Effector memory CD8-positive, alpha-beta T cell (primary cell): ENCODE measurements at regions not wholly inside any gene's neighbourhood (a gene's known extent, or its start where the extent isn't known, plus 50 kb on each side); places are given as distances from the start of the nearest gene placed in this dataset.

Experiments
- ATAC-seq: fragments of 150-1000 bp; cut with Tn5 transposase; replicated peaks from 2 replicates; pipeline ENCODE4 v1.10.0; 2021; ENCODE audit warnings: mild to moderate bottlenecking, moderate library complexity
- DNase-seq, 3 experiments: peaks; one replicate each; pipeline ENCODE4 v3.0.0; 2021
- H3K27ac Mint-ChIP-seq, 2 donors: one replicate each; pipeline ENCODE4 v1.8.0; 2022; ENCODE audit warnings: mild to moderate bottlenecking in 2 of 2, mixed read lengths in 2 of 2, moderate library complexity in 2 of 2
- H3K27me3 Mint-ChIP-seq, 2 donors: one replicate each; pipeline ENCODE4 v1.8.0; 2022; ENCODE audit warnings: mixed read lengths in 2 of 2
- H3K36me3 Mint-ChIP-seq: one replicate; pipeline ENCODE4 v1.8.0; 2022; ENCODE audit warnings: mild to moderate bottlenecking, moderate library complexity, mixed read lengths; ENCODE audit not compliant: insufficient read depth
- H3K4me1 Mint-ChIP-seq, 2 donors: one replicate each; pipeline ENCODE4 v1.8.0; 2022; ENCODE audit warnings: low read depth in 2 of 2, mixed read lengths in 2 of 2
- H3K4me3 Mint-ChIP-seq, 2 donors: one replicate each; pipeline ENCODE4 v1.8.0; 2022; ENCODE audit warnings: mild to moderate bottlenecking in 2 of 2, mixed read lengths in 2 of 2, moderate library complexity in 2 of 2
- H3K9me3 Mint-ChIP-seq, 2 donors: one replicate each; pipeline ENCODE4 v1.8.0; 2022; ENCODE audit warnings: mixed read lengths in 2 of 2

DNA sequence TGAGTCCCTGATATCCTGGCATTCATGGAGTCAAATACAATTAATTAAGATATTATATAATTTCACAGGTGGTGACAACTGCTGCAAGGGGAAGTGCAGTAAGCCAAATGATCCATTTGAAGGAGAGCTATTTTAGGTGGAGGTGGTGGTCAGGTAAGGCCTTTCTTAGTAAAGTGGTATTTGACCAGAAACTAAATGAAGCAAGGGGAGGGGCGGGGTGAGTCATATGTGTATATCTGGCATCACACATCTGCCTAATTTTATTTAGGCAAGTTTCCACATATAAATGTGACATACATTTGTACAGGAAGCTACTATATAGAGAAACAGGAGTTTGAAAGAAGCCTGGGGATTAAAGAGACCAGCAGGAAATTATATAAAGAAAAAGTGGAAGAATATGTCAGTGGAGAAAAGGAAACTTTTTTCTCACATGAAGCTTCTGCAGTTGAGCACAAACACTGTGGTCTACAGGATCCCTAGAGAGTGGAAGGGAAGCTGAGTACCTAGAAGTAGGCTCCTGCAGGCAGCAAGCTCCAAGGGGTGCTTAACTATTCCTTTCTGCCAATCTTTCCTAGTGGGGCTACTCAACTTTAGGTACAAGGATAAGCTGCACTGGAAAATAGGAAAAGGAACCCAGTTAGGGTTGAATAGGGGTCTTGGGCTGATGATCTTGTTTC lies 99.6 kb downstream of the OGFRL1 start:
- Mint-ChIP-seq H3K4me1 (no peaks in the 10 kb centered on the region), H3K27ac (no peak overlapping the region), H3K27me3 (peaks cover 9 to 22% of the 10 kb centered on the region in 2 donors), H3K4me3 (no peak overlapping the region), H3K36me3 (no peaks in the 10 kb centered on the region), H3K9me3 (no peaks in the 10 kb centered on the region)
- no peak for ATAC-seq
- no peak for DNase-seq

GRCh38 chr6:71388856-71389527 lies 100.4 kb downstream of the OGFRL1 start:
- Mint-ChIP-seq H3K4me3 (no peak overlapping the region), H3K27ac (no peak overlapping the region), H3K4me1 (no peaks in the 10 kb centered on the region), H3K27me3 (peaks cover 9 to 22% of the 10 kb centered on the region in 2 donors), H3K36me3 (no peaks in the 10 kb centered on the region), H3K9me3 (no peaks in the 10 kb centered on the region)
- DNase-seq (no peak), ATAC-seq (no peak)

GRCh38 chr6:71391126-71391525 lies 102.5 kb downstream of the OGFRL1 start:
- DNase-seq (no peak), ATAC-seq (no peak)
- Mint-ChIP-seq H3K27ac (no peak overlapping the region), H3K36me3 (no peaks in the 10 kb centered on the region), H3K27me3 (peaks cover 9 to 22% of the 10 kb centered on the region in 2 donors), H3K9me3 (no peaks in the 10 kb centered on the region), H3K4me3 (no peak overlapping the region), H3K4me1 (no peaks in the 10 kb centered on the region)

GRCh38 chr6:71392276-71392675 lies 103.7 kb downstream of the OGFRL1 start:
- no peaks in the 10 kb centered on the region for H3K9me3 Mint-ChIP-seq
- no peak overlapping the region for H3K4me3 Mint-ChIP-seq
- DNase-seq (no peak), ATAC-seq (no peak)
- H3K27ac Mint-ChIP-seq: no peak overlapping the region
- no peaks in the 10 kb centered on the region for H3K4me1 Mint-ChIP-seq
- no peaks in the 10 kb centered on the region for H3K36me3 Mint-ChIP-seq
- peaks cover 9 to 22% of the 10 kb centered on the region in 2 donors for H3K27me3 Mint-ChIP-seq

GRCh38 chr6:71393471-71393870 lies 104.9 kb downstream of the OGFRL1 start:
- Mint-ChIP-seq H3K4me1 (no peaks in the 10 kb centered on the region), H3K27ac (no peak overlapping the region), H3K36me3 (no peaks in the 10 kb centered on the region), H3K4me3 (no peak overlapping the region), H3K27me3 (peaks cover 9 to 22% of the 10 kb centered on the region in 2 donors), H3K9me3 (no peaks in the 10 kb centered on the region)
- no peak for ATAC-seq
- DNase-seq: no peak

- H3K36me3 Mint-ChIP-seq: no peaks in the 10 kb centered on the region
- no peaks in the 10 kb centered on the region for H3K9me3 Mint-ChIP-seq
- no peak overlapping the region for H3K4me3 Mint-ChIP-seq
- DNase-seq (no peak), ATAC-seq (no peak)
- H3K4me1 Mint-ChIP-seq: no peaks in the 10 kb centered on the region
- H3K27me3 Mint-ChIP-seq: peaks cover 9 to 20% of the 10 kb centered on the region in 2 donors
- no peak overlapping the region for H3K27ac Mint-ChIP-seq
These were observed 105.4 kb downstream of the OGFRL1 start for GRCh38 chr6:71393981-71394432.

- DNase-seq (no peak), ATAC-seq (no peak)
- Mint-ChIP-seq H3K27me3 (peaks cover 9 to 14% of the 10 kb centered on the region in 2 donors), H3K36me3 (no peaks in the 10 kb centered on the region), H3K27ac (no peak overlapping the region), H3K9me3 (no peaks in the 10 kb centered on the region), H3K4me1 (no peaks in the 10 kb centered on the region), H3K4me3 (no peak overlapping the region)
These were observed 106.3 kb downstream of the OGFRL1 start for GRCh38 chr6:71394926-71395325.

DNA sequence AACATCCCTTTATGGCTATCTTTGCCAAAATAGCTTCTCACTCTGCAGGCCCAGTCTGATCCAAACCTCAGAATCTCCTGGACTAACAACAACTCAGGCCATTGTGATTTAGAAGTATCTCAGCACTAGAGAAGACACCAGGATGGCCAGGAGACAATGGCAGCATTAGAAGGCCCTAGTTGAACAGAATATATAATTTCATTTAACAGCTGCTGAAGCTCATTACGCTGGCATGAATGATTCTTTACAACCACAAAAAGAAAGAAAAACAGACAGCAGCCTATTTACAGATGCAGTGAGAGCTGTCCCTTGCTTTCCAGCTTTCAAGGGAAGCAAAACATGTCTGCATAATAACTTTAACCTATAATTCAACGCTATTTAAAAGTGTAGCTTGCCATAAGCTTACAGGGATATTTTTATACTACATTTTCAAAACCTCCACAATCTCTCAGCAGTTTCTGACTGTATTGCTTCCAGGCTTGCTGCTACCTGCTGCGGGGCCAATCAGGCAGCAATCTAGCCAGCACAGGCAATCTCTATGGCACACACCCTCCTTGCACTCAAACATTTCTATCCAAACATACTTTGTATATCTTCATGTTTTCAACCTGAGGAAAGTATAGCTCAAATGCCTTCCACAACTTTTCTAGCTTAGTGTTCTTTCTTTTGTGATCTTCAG lies 107.3 kb downstream of the OGFRL1 start:
- ATAC-seq: no peak
- H3K4me1 Mint-ChIP-seq: no peaks in the 10 kb centered on the region
- no peak overlapping the region for H3K27ac Mint-ChIP-seq
- no peak overlapping the region for H3K4me3 Mint-ChIP-seq
- H3K9me3 Mint-ChIP-seq: no peaks in the 10 kb centered on the region
- peaks cover 9 to 14% of the 10 kb centered on the region in 2 donors for H3K27me3 Mint-ChIP-seq
- no peaks in the 10 kb centered on the region for H3K36me3 Mint-ChIP-seq
- DNase-seq: no peak

- Mint-ChIP-seq H3K4me3 (no peak overlapping the region), H3K36me3 (peaks cover under 1% of the 10 kb centered on the region), H3K27ac (no peak overlapping the region), H3K4me1 (no peaks in the 10 kb centered on the region), H3K9me3 (no peaks in the 10 kb centered on the region), H3K27me3 (peaks cover 8 to 10% of the 10 kb centered on the region in 2 donors)
- no peak for DNase-seq
- ATAC-seq: no peak
These were observed 107.8 kb downstream of the OGFRL1 start for GRCh38 chr6:71396410-71396801.

DNA sequence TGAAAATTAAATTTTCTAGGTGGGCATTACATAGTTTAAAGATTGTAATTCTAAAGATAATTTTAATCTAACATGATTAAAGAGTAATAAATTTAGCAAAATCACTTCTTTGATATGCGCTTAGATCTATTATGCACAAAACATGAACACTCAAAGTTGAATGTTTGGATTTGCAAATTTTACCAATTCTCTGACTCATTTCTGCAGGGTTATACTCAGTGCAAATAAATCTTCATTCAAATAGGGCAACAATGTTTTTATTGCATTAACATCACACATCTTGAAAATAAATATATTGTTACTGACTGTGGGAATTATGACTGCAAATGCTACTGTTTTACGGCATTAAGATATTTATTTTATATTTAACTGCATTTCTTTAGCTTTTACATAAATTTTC lies 110.7 kb downstream of the OGFRL1 start:
- no peaks in the 10 kb centered on the region for H3K4me1 Mint-ChIP-seq
- no peak overlapping the region for H3K4me3 Mint-ChIP-seq

GRCh38 chr6:71400852-71401251 lies 112.2 kb downstream of the OGFRL1 start:
- Mint-ChIP-seq H3K4me3 (no peak overlapping the region), H3K36me3 (peaks cover 4% of the 10 kb centered on the region), H3K27ac (no peak overlapping the region), H3K4me1 (no peaks in the 10 kb centered on the region), H3K9me3 (no peaks in the 10 kb centered on the region), H3K27me3 (peaks cover 2 to 8% of the 10 kb centered on the region in 2 donors)
- DNase-seq: no peak
- ATAC-seq: no peak

More for the DNA sequence above, 110.7 kb downstream of the OGFRL1 start:
- no peak for DNase-seq
- H3K36me3 Mint-ChIP-seq: peaks cover 4% of the 10 kb centered on the region
- no peak for ATAC-seq
- H3K27ac Mint-ChIP-seq: no peak overlapping the region
- peaks cover 0 to 4% of the 10 kb centered on the region in 2 donors for H3K27me3 Mint-ChIP-seq
- H3K9me3 Mint-ChIP-seq: no peaks in the 10 kb centered on the region

DNA sequence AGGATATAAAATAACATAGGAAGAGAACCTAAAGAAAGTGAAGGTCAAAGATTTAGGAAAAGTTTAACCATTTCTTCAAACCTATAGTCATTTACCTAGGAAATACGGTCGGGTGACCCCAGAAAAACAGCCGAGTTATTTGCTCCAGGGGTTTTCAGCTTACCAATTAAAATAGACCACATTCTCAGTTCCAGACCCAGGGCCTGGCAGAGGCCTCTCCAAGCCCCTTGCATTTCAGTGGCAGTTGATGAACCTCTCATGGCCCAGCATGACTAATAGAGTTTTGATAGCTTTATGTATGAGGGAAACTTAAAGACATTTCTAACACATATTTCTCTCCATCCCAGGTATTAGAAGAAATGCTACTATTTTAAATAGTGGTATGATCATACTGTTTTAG lies 113.5 kb downstream of the OGFRL1 start:
- Mint-ChIP-seq H3K4me3 (no peak overlapping the region), H3K36me3 (peaks cover 4% of the 10 kb centered on the region), H3K9me3 (no peaks in the 10 kb centered on the region), H3K27ac (no peak overlapping the region), H3K27me3 (peaks cover 9 to 18% of the 10 kb centered on the region in 2 donors), H3K4me1 (no peaks in the 10 kb centered on the region)
- DNase-seq: no peak
- ATAC-seq: no peak

- H3K27ac Mint-ChIP-seq: no peak overlapping the region
These were observed 115.0 kb downstream of the OGFRL1 start for GRCh38 chr6:71403422-71404134.

More at GRCh38 chr6:71403422-71404134, 115.0 kb downstream of the OGFRL1 start:
- no peak overlapping the region for H3K4me3 Mint-ChIP-seq
- ATAC-seq (no peak), DNase-seq (no peak)
- H3K9me3 Mint-ChIP-seq: no peaks in the 10 kb centered on the region
- peaks cover 14 to 27% of the 10 kb centered on the region in 2 donors for H3K27me3 Mint-ChIP-seq
- H3K36me3 Mint-ChIP-seq: peaks cover 4% of the 10 kb centered on the region
- no peaks in the 10 kb centered on the region for H3K4me1 Mint-ChIP-seq
